Liver (tissue), 8 donors: ENCODE measurements at regions not wholly inside any gene's neighbourhood (a gene's known extent, or its start where the extent isn't known, plus 50 kb on each side); places are given as distances from the start of the nearest gene placed in this dataset.

Experiments used
- DNase-seq: peaks from one replicate; pipeline ENCODE4 v3.0.0-alpha.2; 2017; ENCODE audit warnings: low spot score
- H3K27ac ChIP-seq, 2 donors: one replicate each; pipeline ENCODE4 v1.7.0; 2013; ENCODE audit warnings: inconsistent platforms in 2 of 2, low read length in 2 of 2, control low read depth in 1 of 2, low read depth in 1 of 2, mild to moderate bottlenecking in 1 of 2
- H3K27me3 ChIP-seq, 4 donors: one replicate each; pipeline versions ENCODE4 v1.6.1 to v1.7.0; 2013; ENCODE audit warnings: low read length in 3 of 4, inconsistent platforms in 1 of 4, mild to moderate bottlenecking in 1 of 4, moderate library complexity in 1 of 4; ENCODE audit not compliant: control insufficient read depth in 4 of 4, insufficient read depth in 4 of 4
- H3K36me3 ChIP-seq, 4 donors: one replicate each; pipeline versions ENCODE4 v1.6.1 to v1.7.0; 2013; ENCODE audit warnings: low read length in 3 of 4, mild to moderate bottlenecking in 3 of 4, low read depth in 1 of 4, moderate library complexity in 1 of 4; ENCODE audit not compliant: control insufficient read depth in 4 of 4, insufficient read depth in 3 of 4
- H3K4me1 ChIP-seq, 4 donors: one replicate each; pipeline versions ENCODE4 v1.6.1 to v1.7.0; 2013; ENCODE audit warnings: low read length in 3 of 4, mild to moderate bottlenecking in 3 of 4, moderate library complexity in 1 of 4; ENCODE audit not compliant: control insufficient read depth in 4 of 4, insufficient read depth in 4 of 4
- H3K4me3 ChIP-seq, 3 donors: one replicate each; pipeline versions ENCODE4 v1.6.1 to v1.7.0; 2013; ENCODE audit warnings: low read length in 3 of 3, control low read depth in 1 of 3, low read depth in 1 of 3, mild to moderate bottlenecking in 1 of 3
- H3K9ac ChIP-seq, 2 donors: one replicate each; pipeline ENCODE4 v1.7.0; 2013; ENCODE audit warnings: low read length in 2 of 2, mild to moderate bottlenecking in 2 of 2, moderate library complexity in 2 of 2, control low read depth in 1 of 2, low read depth in 1 of 2
- H3K9me3 ChIP-seq, 4 donors: one replicate each; pipeline versions ENCODE4 v1.6.1 to v1.7.0; 2013; ENCODE audit warnings: low read length in 3 of 4; ENCODE audit not compliant: control insufficient read depth in 4 of 4
- EGR1 ChIP-seq, 2 donors: IDR thresholded peaks; 2 replicates each; pipeline ENCODE4 v1.6.1; 2016 to 2018; ENCODE audit warnings: antibody characterized with exemption in 2 of 2, low read depth in 2 of 2
- FOXA1 ChIP-seq: IDR thresholded peaks from 2 replicates; pipeline ENCODE4 v1.6.1; 2016; ENCODE audit warnings: antibody characterized with exemption
- HNF4A ChIP-seq, 2 donors: conservative IDR thresholded peaks; 2 replicates each; pipeline ENCODE4 v1.6.1; 2016; ENCODE audit warnings: antibody characterized with exemption in 2 of 2, mild to moderate bottlenecking in 2 of 2
- HNF4G ChIP-seq: IDR thresholded peaks from 2 replicates; pipeline ENCODE4 v1.6.1; 2016; ENCODE audit warnings: antibody characterized with exemption
- JUND ChIP-seq, 2 donors: IDR thresholded peaks; 2 replicates each; pipeline ENCODE4 v1.6.1; 2016; ENCODE audit warnings: antibody characterized with exemption in 2 of 2
- MAX ChIP-seq: IDR thresholded peaks from 2 replicates; pipeline ENCODE4 v1.6.1; 2016; ENCODE audit warnings: antibody characterized with exemption
- NR2F2 ChIP-seq: IDR thresholded peaks from 2 replicates; pipeline ENCODE4 v1.6.1; 2016; ENCODE audit warnings: antibody characterized with exemption
- RAD21 ChIP-seq, 2 donors: IDR thresholded peaks; 2 replicates each; pipeline ENCODE4 v1.6.1; 2016; ENCODE audit warnings: antibody characterized with exemption in 2 of 2, mild to moderate bottlenecking in 2 of 2
- RXRA ChIP-seq, 2 donors: IDR thresholded peaks; 2 replicates each; pipeline ENCODE4 v1.6.1; 2017 to 2018; ENCODE audit warnings: antibody characterized with exemption in 2 of 2, mild to moderate bottlenecking in 1 of 2
- SP1 ChIP-seq: IDR thresholded peaks from 2 replicates; pipeline ENCODE4 v1.6.1; 2018; ENCODE audit warnings: antibody characterized with exemption, mild to moderate bottlenecking
- TAF1 ChIP-seq: conservative IDR thresholded peaks from 2 replicates; pipeline ENCODE4 v1.6.1; 2016; ENCODE audit warnings: antibody characterized with exemption, mild to moderate bottlenecking
- YY1 ChIP-seq: IDR thresholded peaks from 2 replicates; pipeline ENCODE4 v1.6.1; 2016; ENCODE audit warnings: antibody characterized with exemption, mild to moderate bottlenecking
- ZBTB33 ChIP-seq: IDR thresholded peaks from 2 replicates; pipeline ENCODE4 v1.6.1; 2016; ENCODE audit warnings: antibody characterized with exemption
- WGBS: extraction: QIAGEN DNeasy Blood & Tissue Kit; methylation state at CpG from one replicate; pipeline ENCODE4 v1.1.7; 2013; 5-methylcytosine and 5-hydroxymethylcytosine counted together
- TF ChIP-seq, protein P1 (sequence below): IDR thresholded peaks from 2 replicates; pipeline ENCODE4 v1.6.1; 2016; ENCODE audit warnings: antibody characterized with exemption, mild to moderate bottlenecking
- TF ChIP-seq, protein P2 (sequence below): fragments of 150-350 bp; IDR thresholded peaks from 2 replicates; pipeline ENCODE4 v1.5.1; 2017; ENCODE audit warnings: improper control_type of control experiment, low read depth, low read length; ENCODE audit not compliant: missing input control
- donor health status: healthy.
- donor health status: healthy.
- donor health status: healthy.
- donor health status: healthy.
- donor health status: healthy.

GRCh38 chr22:48520207-48520606 lies 1307.5 kb downstream of the BRD1 start:
- TF ChIP-seq, protein P1, sequence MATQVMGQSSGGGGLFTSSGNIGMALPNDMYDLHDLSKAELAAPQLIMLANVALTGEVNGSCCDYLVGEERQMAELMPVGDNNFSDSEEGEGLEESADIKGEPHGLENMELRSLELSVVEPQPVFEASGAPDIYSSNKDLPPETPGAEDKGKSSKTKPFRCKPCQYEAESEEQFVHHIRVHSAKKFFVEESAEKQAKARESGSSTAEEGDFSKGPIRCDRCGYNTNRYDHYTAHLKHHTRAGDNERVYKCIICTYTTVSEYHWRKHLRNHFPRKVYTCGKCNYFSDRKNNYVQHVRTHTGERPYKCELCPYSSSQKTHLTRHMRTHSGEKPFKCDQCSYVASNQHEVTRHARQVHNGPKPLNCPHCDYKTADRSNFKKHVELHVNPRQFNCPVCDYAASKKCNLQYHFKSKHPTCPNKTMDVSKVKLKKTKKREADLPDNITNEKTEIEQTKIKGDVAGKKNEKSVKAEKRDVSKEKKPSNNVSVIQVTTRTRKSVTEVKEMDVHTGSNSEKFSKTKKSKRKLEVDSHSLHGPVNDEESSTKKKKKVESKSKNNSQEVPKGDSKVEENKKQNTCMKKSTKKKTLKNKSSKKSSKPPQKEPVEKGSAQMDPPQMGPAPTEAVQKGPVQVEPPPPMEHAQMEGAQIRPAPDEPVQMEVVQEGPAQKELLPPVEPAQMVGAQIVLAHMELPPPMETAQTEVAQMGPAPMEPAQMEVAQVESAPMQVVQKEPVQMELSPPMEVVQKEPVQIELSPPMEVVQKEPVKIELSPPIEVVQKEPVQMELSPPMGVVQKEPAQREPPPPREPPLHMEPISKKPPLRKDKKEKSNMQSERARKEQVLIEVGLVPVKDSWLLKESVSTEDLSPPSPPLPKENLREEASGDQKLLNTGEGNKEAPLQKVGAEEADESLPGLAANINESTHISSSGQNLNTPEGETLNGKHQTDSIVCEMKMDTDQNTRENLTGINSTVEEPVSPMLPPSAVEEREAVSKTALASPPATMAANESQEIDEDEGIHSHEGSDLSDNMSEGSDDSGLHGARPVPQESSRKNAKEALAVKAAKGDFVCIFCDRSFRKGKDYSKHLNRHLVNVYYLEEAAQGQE, result no peak
- 84% methylated on average over 10 of the region's 10 CpGs for WGBS
- no peak overlapping the region for H3K27ac ChIP-seq
- no peaks in the 10 kb centered on the region for H3K4me1 ChIP-seq
- H3K36me3 ChIP-seq, result no peaks in the 10 kb centered on the region
- no peak overlapping the region for H3K9ac ChIP-seq
- H3K4me3 ChIP-seq, result no peak overlapping the region
- no peaks in the 10 kb centered on the region for H3K9me3 ChIP-seq
- DNase-seq, result no peak
- no peaks in the 10 kb centered on the region for H3K27me3 ChIP-seq

DNA sequence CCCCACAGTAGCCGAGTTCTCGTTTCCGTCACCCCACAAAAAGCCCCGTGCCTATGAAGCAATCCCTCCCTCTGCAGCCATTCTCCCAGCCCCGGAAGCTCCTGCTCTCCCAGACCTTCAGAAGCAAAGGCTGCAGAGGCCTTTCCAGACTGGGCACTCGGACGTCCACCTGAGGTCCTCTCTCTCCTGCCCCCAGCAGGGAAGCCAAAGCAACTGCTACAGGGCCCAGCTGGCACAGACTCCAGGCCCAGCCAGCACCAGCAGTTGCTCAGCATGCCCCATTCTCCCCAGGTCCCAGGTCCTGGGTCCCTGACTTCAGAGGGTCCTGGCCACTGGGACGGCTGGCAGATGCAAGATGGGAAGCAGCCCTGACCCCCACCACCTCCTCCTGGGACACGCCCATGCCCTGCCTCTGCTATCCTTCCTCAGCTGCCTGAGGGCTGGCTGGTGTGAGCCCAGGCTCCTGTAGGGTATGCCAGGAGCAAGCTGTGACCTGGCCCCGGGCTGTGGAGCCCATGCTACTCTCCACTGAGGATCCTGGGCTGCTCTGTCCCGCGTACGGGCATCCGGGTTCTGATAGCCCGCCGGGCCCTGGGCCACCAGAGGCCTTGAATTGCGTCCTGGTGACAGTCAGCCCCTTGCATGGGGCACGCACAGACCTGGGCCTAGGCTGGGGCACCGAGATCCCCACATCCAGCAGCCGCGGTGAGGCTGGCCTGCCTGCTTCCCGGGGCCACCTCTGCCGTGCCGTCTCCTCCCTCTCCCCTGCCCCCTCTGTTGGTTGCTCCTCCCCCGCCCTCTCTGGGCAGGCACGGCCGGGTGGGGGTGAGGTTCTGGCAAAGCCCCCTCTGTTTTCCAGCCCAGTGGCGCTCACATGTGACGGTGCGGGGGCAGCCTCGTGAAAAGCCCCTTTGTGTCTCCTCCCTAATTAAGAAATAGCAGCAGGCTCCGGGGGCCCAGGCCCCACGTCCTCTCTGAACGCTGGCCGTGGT lies 1310.3 kb downstream of the BRD1 start:
- DNase-seq, result no peak
- no peak overlapping the region for H3K9ac ChIP-seq
- WGBS, result 70% methylated on average over 35 of the region's 35 CpGs
- no peaks in the 10 kb centered on the region for H3K9me3 ChIP-seq
- H3K4me1 ChIP-seq, result no peaks in the 10 kb centered on the region
- H3K36me3 ChIP-seq, result no peaks in the 10 kb centered on the region
- no peaks in the 10 kb centered on the region for H3K27me3 ChIP-seq
- no peak overlapping the region for H3K27ac ChIP-seq
- TF ChIP-seq FOXA1, result no peak
- no peak for TF ChIP-seq EGR1 (IDR thresholded peaks at IDR 0.05; ENCODE audit: low read depth in 2 of 2)
- TF ChIP-seq YY1, result no peak
- TF ChIP-seq JUND (IDR thresholded peaks at IDR 0.05), result no peak
- TF ChIP-seq, protein P2, sequence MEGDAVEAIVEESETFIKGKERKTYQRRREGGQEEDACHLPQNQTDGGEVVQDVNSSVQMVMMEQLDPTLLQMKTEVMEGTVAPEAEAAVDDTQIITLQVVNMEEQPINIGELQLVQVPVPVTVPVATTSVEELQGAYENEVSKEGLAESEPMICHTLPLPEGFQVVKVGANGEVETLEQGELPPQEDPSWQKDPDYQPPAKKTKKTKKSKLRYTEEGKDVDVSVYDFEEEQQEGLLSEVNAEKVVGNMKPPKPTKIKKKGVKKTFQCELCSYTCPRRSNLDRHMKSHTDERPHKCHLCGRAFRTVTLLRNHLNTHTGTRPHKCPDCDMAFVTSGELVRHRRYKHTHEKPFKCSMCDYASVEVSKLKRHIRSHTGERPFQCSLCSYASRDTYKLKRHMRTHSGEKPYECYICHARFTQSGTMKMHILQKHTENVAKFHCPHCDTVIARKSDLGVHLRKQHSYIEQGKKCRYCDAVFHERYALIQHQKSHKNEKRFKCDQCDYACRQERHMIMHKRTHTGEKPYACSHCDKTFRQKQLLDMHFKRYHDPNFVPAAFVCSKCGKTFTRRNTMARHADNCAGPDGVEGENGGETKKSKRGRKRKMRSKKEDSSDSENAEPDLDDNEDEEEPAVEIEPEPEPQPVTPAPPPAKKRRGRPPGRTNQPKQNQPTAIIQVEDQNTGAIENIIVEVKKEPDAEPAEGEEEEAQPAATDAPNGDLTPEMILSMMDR, result no peak
- TF ChIP-seq RAD21 (IDR thresholded peaks at IDR 0.05), result no peak
- TF ChIP-seq SP1, result no peak
- TF ChIP-seq ZBTB33, result no peak
- TF ChIP-seq HNF4G, result no peak
- TF ChIP-seq NR2F2, result no peak
- TF ChIP-seq RXRA (IDR thresholded peaks at IDR 0.05), result no peak
- TF ChIP-seq TAF1, result no peak
- TF ChIP-seq MAX, result no peak
- no peak for TF ChIP-seq HNF4A (conservative IDR thresholded peaks at IDR 0.05)
- no peak overlapping the region for H3K4me3 ChIP-seq
